ENCODE measurements at regions not wholly inside any gene's neighbourhood (a gene's known extent, or its start where the extent isn't known, plus 50 kb on each side); places are given as distances from the start of the nearest gene placed in this dataset.

DNA sequence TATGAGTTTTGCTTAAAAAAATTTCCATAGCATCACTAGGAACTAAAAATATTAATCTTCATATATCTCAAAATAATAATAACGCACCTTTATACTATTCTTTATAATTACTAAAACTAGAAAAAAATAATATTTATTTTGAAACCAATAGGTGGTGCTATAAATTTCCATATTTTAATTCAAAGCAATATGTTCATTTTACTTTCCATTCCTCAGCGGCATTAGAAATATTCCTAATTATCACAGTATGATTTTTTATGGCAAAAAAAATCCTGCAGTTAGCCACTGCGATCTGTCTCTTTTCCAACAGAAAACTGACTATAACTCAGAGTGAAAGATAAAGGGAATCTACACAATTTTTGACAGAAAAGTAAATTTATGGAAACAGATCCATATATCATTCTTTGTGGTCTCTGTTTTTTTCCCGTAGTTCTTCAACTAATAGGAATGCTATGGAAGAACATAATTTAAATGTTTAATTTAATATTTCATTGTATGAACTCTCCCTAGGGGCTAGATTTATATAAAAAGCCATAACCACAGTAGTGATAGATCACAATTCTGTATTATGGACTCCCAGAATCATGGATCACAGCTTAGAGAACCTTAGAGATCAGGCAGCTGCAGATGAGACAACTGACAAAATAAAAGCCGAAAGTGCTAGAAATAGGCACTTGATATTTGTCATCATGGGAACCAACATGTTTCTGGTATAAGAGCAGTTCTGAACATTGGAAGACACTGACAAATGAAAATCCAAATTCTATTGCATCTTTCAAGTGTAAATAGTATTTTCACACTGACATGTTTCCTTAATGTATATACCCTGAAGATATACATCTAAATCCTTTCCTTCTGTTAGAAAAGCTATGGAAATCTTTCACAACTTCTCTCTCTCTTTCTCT is 167.7 kb upstream of the MPDZ start:
- DNase-seq: no peak
- no peak for TF ChIP-seq CTCF (IDR thresholded peaks at IDR 0.05)
- no peak for TF ChIP-seq POLR2A (IDR thresholded peaks at IDR 0.05)
- no peaks in the 10 kb centered on the region for H3K4me1 ChIP-seq
- no peaks in the 10 kb centered on the region for H3K36me3 ChIP-seq
- no peak overlapping the region for H3K27ac ChIP-seq
- H3K9me3 ChIP-seq: no peaks in the 10 kb centered on the region
- no peak overlapping the region for H3K4me3 ChIP-seq
- no peaks in the 10 kb centered on the region for H3K27me3 ChIP-seq

DNA sequence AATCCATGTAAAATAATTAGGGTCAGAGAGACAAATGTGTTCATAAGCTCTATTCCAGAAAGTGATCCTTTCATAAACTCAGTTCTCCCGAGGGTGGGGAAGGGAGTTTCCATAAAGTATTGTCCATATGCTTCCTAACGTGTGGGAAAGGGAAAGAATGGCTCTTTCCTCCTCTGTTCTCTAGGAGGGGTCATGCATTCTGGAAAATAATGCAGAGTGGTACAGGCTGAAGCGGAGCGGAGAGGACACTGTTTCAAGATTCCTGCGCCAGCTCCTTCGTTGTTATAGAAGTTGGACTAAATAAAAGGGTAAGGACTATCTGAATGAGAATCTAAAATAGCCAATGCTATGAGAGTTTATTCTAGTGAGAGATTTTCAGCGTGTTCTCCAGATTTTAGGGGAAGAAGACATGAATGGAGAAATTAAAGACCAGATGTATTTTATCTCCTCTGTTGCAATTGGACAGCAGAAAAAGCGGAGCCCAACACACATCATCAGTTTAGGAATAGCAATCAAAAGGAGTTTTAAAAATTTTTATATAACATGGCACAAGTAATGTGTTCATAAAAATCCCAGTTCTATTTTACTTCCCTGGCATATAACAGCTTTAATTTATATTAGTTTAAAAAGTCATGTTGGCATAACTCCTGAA is 166.9 kb upstream of the MPDZ start:
- H3K27ac ChIP-seq: no peak overlapping the region
- no peak for TF ChIP-seq CTCF (IDR thresholded peaks at IDR 0.05)
- no peak for TF ChIP-seq POLR2A (IDR thresholded peaks at IDR 0.05)

DNA sequence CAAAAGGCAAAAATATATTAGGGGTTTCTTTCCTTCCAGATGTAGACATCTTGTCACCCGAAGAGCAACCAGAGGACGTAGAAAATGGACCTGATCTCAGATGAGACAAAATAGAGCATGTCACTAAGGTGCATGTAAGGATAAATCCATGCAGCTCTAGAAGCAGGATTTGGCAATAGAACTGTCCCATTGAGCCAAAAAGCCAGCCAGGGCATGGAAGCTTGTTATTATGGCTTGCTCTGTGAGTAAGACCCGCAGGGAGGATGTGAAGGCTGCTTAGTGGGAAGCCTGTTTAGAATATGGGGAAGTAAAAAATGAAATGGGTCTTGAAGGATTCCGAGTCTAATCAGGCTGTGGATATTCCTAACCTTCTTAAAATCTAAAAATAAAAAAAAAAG is 165.6 kb upstream of the MPDZ start:
- no peak overlapping the region for H3K4me3 ChIP-seq
- H3K9me3 ChIP-seq: no peaks in the 10 kb centered on the region
- TF ChIP-seq POLR2A (IDR thresholded peaks at IDR 0.05): no peak
- no peak for TF ChIP-seq CTCF (IDR thresholded peaks at IDR 0.05)
- no peaks in the 10 kb centered on the region for H3K36me3 ChIP-seq
- no peak overlapping the region for H3K27ac ChIP-seq
- no peak for DNase-seq
- no peaks in the 10 kb centered on the region for H3K4me1 ChIP-seq
- no peaks in the 10 kb centered on the region for H3K27me3 ChIP-seq

More for the DNA sequence above, 166.9 kb upstream of the MPDZ start:
- Histone ChIP-seq H3K4me3 (no peak overlapping the region), H3K9me3 (no peaks in the 10 kb centered on the region), H3K4me1 (no peaks in the 10 kb centered on the region), H3K27me3 (no peaks in the 10 kb centered on the region), H3K36me3 (no peaks in the 10 kb centered on the region)
- DNase-seq: no peak

DNA sequence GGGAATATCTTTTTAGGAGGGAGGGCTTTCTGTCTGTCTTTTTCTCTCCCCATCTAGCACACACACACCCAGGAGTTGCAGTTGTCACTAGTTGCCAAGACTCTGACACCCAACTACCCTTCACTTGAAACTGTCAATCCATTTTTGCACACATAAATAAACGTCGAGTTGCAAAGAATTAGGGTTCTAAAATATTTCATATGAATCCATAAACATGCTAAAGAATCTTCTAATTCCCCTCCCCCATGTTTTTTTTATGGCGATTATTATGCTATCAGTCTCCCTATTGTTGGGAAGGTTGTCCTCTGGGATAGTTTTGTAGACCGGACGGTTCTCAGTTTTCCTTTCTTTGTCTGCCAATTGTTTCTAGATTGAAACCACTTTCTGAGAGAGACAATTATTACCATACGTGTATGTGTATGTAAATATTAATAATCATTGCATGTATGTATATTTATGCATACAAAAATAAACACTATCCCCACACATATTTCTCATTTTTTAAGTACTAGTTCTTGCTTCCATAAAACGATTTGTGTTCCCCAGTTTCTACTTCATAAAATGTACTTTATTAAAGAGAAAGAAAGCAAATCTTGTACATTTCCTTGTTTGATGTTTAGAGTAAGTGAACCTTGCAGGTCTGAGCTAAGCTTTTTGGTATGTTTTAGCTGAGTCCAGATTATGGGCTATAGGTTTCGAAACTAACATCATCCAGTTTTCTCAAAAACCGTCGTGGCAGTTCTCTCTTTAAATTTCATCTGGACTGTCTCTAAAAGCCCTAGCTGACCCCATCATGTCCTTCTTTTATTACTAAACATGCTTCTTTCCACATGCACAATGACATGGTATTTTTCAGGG is 165.0 kb upstream of the MPDZ start:
- Histone ChIP-seq H3K9me3 (no peaks in the 10 kb centered on the region), H3K4me1 (no peaks in the 10 kb centered on the region), H3K27me3 (no peaks in the 10 kb centered on the region), H3K27ac (no peak overlapping the region), H3K36me3 (no peaks in the 10 kb centered on the region), H3K4me3 (no peak overlapping the region)
- no peak for DNase-seq
- TF ChIP-seq CTCF (IDR thresholded peaks at IDR 0.05): no peak

DNA sequence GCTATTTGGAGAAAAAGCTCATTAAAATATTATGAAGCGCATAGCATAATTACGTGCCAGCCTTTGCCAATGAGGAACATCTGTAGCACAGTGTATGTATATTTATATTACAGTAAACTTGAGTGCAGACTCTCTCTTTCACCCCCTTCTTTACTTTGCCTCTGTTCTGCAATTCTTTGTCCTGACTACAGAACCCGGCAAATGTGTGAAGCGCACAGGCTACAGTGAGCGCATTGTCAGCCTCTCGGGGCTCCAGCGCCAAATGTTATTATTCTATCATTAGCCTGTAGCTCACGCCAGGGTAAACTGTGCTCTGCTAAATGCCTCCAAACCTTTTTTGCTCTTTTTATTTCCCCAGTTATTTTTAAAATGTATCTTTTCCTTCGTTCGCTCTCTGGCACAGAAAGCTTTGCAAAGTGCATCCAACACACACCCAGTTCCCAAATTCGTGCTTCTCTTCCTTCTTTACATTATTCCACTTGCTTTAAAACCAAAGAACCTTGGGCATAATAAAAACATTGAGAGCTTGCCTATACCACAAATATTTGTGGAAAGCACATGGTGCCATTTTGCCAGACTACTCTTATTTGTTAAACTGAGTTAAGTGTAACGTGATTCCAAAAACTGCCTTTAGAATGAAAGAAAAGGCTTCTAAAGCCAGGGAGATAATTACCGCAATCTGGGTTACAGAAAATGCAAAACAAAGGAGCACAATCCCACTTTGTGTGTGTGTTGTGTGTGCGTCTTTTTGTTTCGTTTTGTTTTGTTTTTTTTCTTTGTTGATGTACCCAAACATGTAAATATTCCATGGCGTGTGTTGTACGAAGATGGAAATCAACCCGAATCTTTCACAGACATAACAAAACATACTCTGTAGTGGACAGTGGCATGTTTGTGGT is 164.1 kb upstream of the MPDZ start:
- Histone ChIP-seq H3K4me1 (no peaks in the 10 kb centered on the region), H3K27me3 (no peaks in the 10 kb centered on the region), H3K4me3 (no peak overlapping the region), H3K36me3 (no peaks in the 10 kb centered on the region), H3K9me3 (no peaks in the 10 kb centered on the region), H3K27ac (no peak overlapping the region)
- TF ChIP-seq POLR2A (IDR thresholded peaks at IDR 0.05) (no peak), CTCF (IDR thresholded peaks at IDR 0.05) (no peak)
- DNase-seq: no peak

Data from Peyer's patch (tissue), 4 donors.